Fibroblast of lung (primary cell): ENCODE measurements at regions not wholly inside any gene's neighbourhood (a gene's known extent, or its start where the extent isn't known, plus 50 kb on each side); places are given as distances from the start of the nearest gene placed in this dataset.

Source experiments
- EZH2 ChIP-seq: IDR thresholded peaks from 2 replicates; pipeline ENCODE4 v1.5.1; 2012; ENCODE audit warnings: low read length, control low read depth, mild to moderate bottlenecking; ENCODE audit errors: missing control alignments
- TF ChIP-seq, protein P1 (sequence below), 2 donors: IDR thresholded peaks in 1 of 2; conservative IDR thresholded peaks in 1 of 2; 1 replicate in 1 of 2; 2 replicates in 1 of 2; pipeline ENCODE4 v1.5.1; 2011 to 2012; ENCODE audit warnings: low read length in 2 of 2, control low read depth in 1 of 2, inconsistent platforms in 1 of 2, low read depth in 1 of 2, mild to moderate bottlenecking in 1 of 2

DNA sequence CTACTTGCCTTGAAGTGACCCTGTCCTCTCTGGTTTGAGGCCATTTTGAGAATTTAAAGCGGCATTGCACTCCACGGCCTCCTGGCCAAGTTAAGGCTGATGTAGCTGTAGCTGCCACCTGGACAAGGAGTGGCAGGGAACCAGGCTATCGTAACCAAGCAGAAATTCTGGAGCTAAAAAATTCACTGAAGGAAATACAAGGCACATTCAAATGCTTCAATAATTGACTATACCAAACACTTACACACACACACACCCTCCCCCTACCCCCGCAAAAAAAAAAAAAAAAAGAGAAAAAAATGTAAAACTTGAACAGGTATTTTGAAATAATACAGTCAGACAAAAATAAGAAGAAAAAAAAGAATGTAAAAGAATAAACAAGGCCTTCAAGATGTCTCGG, 409.0 kb upstream of the SEMA3A start:
- TF ChIP-seq, protein P1, sequence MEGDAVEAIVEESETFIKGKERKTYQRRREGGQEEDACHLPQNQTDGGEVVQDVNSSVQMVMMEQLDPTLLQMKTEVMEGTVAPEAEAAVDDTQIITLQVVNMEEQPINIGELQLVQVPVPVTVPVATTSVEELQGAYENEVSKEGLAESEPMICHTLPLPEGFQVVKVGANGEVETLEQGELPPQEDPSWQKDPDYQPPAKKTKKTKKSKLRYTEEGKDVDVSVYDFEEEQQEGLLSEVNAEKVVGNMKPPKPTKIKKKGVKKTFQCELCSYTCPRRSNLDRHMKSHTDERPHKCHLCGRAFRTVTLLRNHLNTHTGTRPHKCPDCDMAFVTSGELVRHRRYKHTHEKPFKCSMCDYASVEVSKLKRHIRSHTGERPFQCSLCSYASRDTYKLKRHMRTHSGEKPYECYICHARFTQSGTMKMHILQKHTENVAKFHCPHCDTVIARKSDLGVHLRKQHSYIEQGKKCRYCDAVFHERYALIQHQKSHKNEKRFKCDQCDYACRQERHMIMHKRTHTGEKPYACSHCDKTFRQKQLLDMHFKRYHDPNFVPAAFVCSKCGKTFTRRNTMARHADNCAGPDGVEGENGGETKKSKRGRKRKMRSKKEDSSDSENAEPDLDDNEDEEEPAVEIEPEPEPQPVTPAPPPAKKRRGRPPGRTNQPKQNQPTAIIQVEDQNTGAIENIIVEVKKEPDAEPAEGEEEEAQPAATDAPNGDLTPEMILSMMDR (conservative IDR thresholded peaks at IDR 0.05 in 1 of 2, IDR thresholded peaks at IDR 0.05 in 1 of 2; ENCODE audit: low read depth in 1 of 2, low read length in 2 of 2): no peak
- TF ChIP-seq EZH2: no peak
